ENCODE measurements at regions not wholly inside any gene's neighbourhood (a gene's known extent, or its start where the extent isn't known, plus 50 kb on each side); places are given as distances from the start of the nearest gene placed in this dataset.
A peak's percentile ranks its signal among the peaks of the same experiment; 100 is the strongest.

DNA sequence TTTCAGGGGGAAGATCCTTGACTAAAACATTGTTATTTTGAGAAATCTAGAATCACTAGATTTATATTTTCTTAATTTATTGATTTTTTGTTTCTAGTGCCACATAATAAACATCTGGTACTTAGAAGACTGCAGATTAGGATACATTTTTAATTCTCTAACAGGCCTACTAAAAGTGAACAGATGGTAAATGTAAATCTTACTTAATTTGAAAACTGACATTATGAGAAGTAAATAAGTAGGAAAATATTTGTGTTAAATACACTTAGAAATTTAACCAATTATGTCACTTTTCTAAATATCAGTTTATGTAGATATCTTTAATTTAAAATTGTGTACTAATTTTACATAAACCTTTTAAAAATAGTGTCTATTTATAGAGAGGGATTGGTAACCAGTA is 2255.6 kb upstream of the PCDH20 start:
- no peak for TF ChIP-seq CTCF (IDR thresholded peaks at IDR 0.05; ENCODE audit: insufficient read depth, low read depth, low read length, missing control alignments)
- H3K4me3 ChIP-seq (ENCODE audit: low read length), result no peak overlapping the region
- DNase-seq (ENCODE audit: low read depth), result no peak

DNA sequence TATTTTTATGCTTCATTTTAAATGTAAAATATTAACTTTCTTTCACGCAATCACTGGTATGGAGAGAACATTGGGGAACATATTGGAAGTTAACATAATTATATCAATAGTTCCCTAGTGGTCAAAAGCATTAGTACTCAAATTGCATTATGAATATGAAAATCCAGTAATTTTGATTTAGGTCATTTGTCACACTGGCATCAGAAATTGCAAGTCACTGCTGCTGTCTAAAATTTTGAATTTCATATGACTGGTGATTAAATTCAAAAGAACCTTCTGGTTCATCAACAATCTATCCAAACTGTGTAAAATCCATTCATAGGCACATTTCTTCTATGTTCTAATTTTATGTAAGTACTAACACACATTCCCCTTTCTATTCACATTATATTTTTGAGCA is 2235.7 kb upstream of the PCDH20 start:
- no peak overlapping the region for H3K4me3 ChIP-seq (ENCODE audit: low read length)
- TF ChIP-seq CTCF (IDR thresholded peaks at IDR 0.05; ENCODE audit: insufficient read depth, low read depth, low read length, missing control alignments), result no peak
- DNase-seq (ENCODE audit: low read depth), result no peak

GRCh38 chr13:63643543-63643942 is 2227.9 kb upstream of the PCDH20 start:
- no peak for DNase-seq (ENCODE audit: low read depth)
- H3K4me3 ChIP-seq (ENCODE audit: low read length), result no peak overlapping the region
- TF ChIP-seq CTCF (IDR thresholded peaks at IDR 0.05; ENCODE audit: insufficient read depth, low read depth, low read length, missing control alignments), result no peak

- peak; percentile 9 for TF ChIP-seq CTCF (IDR thresholded peaks at IDR 0.05; ENCODE audit: insufficient read depth, low read depth, low read length, missing control alignments)
- no peak overlapping the region for H3K4me3 ChIP-seq (ENCODE audit: low read length)
- no peak for DNase-seq (ENCODE audit: low read depth)
Observed at GRCh38 chr13:63636316-63636993, 2220.8 kb upstream of the PCDH20 start.

DNA sequence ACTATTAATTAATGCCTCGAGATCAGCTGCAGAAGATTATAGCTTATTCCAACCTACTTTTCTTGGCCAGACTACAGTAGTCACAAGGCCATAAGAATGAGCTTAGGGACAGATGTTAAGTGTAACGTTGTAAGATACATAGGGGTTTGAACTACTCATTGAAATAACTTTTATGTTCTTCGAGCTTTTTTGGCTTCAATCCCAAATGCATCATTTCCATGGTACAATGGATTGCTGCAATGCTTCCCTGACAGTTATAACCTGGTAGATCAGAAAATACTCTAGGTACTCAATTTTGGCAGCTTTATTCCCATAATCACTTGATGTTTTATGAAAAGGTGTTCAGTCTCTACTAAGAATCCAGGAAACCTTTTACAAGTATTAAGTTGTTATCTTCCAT is 2216.7 kb upstream of the PCDH20 start:
- DNase-seq (ENCODE audit: low read depth), result no peak
- TF ChIP-seq CTCF (IDR thresholded peaks at IDR 0.05; ENCODE audit: insufficient read depth, low read depth, low read length, missing control alignments), result no peak
- H3K4me3 ChIP-seq (ENCODE audit: low read length), result no peak overlapping the region

DNA sequence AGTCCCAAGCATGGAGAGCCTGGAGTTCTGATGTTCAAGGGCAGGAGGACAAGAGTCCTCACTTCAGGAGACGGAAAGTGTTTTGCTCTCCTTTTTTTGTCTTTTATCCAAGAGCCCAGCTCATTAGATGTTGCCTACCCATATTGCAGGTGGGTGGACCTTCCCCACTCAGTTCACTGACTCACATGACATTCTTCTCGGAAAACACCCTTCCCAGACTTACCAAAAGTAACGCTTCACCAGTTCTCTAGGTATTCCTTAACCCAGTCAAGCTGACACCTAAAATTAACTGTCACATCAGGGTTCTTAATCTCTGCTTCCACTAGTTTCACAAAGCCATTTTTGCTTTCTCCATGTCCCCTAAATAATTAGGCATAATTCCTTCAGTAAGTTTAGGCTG is 2215.4 kb upstream of the PCDH20 start:
- no peak overlapping the region for H3K4me3 ChIP-seq (ENCODE audit: low read length)
- no peak for DNase-seq (ENCODE audit: low read depth)
- TF ChIP-seq CTCF (IDR thresholded peaks at IDR 0.05; ENCODE audit: insufficient read depth, low read depth, low read length, missing control alignments), result no peak

DNA sequence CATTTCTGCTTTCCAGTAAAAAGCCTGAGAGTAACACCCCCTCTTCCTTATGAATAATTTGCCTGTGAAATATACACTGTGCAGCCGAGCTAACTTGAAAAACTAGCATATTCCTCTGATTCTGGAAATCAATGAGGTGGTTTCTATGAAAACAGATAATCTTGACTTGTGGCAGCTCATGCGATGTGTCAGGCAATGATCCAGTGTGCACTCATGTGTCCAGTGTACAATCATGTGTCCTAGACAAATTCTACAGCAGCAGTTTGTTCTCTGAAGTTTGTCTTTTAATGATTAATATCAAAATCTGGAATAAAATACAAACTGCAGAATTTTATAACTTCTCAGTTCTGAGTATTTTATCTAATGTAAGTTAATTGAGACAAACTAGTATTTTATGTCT is 2213.9 kb upstream of the PCDH20 start:
- no peak for DNase-seq (ENCODE audit: low read depth)

More for the DNA sequence above, 2213.9 kb upstream of the PCDH20 start:
- H3K4me3 ChIP-seq (ENCODE audit: low read length), result no peak overlapping the region
- TF ChIP-seq CTCF (IDR thresholded peaks at IDR 0.05; ENCODE audit: insufficient read depth, low read depth, low read length, missing control alignments), result no peak

Data from epithelial cell of esophagus (primary cell).